DMS153 treated with DMSO at 0.1 percent for 48 hours (cell line): ENCODE measurements at regions not wholly inside any gene's neighbourhood (a gene's known extent, or its start where the extent isn't known, plus 50 kb on each side); places are given as distances from the start of the nearest gene placed in this dataset.
"Not testable (repeated sequence)": the region's sequence is repeated elsewhere in the genome, so short reads cannot be mapped to it uniquely, and the experiment has no call there.

Experiments used
- DNase-seq: peaks from one replicate; lab custom pipeline; 2025; ENCODE audit not compliant: unreplicated experiment; lab: John Stamatoyannopoulos, UW

GRCh38 chrX:155819966-155820491, 61.1 kb upstream of the VAMP7 start:
- DNase-seq, result peak; percentile 85

GRCh38 chrX:155819525-155819924, 61.6 kb upstream of the VAMP7 start:
- DNase-seq, result no peak

DNA sequence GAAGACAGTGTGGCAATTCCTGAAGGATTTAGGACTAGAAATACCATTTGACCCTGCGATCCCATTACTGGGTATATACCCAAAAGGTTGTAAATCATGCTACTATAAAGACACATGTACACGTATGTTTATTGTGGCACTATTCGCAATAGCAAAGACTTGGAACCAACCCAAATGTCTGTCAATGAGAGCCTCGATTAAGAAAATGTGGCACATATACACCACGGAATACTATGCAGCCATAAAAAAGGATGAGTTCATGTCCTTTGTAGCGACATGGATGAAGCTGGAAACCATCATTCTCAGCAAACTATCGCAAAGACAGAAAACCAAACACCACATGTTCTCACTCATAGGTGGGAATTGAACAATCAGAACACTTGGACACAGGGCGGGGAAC, 66.8 kb upstream of the VAMP7 start:
- not testable (repeated sequence) for DNase-seq

DNA sequence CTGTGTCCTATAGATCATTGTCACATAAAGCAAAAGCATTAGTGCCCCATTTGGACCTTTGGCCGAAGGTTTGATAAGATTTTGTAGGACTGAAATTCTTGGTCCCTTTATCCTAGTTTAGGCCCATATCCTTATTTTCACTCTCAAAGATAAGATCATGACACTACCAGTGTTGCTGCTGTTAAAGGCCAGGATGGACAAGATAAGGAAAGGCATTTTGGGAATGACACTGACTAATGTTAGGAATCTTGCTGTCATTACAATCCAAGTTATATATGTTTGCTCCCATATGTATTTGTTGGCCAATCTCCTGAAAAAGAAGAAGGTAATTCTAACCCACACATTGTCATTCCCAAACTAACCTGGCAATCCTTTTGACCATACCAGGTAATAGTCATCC, 101.3 kb upstream of the VAMP7 start:
- no peak for DNase-seq

- no peak for DNase-seq
Observed at GRCh38 chrX:155778844-155779553, 102.1 kb upstream of the VAMP7 start.

- no peak for DNase-seq
Observed at GRCh38 chrX:155774387-155774786, 106.8 kb upstream of the VAMP7 start.

DNA sequence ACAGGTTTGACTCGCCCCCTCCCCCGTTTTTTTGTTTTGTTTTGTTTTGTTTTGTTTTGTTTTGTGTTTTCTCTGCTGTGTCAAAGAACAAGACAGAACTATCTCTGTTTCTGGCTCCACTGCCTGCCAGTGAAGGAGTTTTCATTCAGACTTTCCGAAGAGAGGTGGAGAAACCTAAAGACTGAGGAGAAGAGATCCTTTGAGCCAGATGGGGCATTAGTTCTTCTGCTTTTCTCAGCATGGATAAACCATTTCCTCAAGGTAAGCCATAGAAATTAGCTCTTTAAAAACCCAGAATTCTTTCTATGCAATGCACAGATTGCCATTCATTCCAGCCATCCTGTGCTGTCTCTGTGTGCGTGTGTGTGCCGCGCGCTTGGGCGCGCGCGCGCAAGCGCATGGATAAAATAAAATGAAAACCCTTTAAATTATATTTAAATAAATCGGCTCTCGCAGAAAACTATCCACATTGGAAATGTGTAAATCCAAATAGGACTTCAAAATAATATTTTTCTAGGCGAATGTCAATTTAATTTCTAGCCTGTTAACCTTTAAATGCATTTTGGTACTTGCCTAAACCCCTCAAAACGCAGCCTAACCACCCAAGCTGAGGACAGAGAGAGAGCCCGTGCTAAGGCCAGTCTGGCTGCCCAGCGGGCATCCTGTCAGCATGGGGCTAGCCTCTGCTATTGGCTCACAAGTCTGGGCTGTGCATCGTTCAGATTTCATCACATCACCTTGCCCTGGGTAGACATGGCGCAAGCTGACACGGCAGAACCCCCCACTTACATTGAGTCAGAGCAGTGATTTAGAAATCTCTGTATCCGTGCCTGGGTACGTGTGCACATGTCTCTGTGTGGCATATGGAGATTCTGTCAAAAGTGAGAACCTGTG, 113.0 kb upstream of the VAMP7 start:
- no peak for DNase-seq

- DNase-seq, result peak; percentile 22
Observed at GRCh38 chrX:155767051-155767875, 113.9 kb upstream of the VAMP7 start.

DNA sequence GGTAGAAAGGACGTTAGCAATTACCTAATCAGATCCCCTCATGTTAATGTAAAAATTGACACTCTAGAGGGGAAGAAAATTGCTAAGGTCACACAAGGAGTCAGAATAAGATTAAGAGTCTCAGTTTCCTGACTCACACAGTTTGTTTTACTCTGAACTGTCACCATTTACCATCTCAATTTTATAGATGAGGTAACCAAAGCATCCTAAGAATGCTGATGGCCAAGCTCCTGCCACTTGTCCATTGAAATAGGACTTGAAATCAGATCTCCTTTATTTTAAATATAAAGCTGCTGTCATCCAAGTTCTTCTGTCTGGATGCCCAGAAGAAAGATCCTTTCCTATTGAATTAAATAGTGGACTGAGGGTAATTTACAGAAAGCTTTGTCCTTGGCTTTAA, 114.8 kb upstream of the VAMP7 start:
- DNase-seq, result no peak

DNA sequence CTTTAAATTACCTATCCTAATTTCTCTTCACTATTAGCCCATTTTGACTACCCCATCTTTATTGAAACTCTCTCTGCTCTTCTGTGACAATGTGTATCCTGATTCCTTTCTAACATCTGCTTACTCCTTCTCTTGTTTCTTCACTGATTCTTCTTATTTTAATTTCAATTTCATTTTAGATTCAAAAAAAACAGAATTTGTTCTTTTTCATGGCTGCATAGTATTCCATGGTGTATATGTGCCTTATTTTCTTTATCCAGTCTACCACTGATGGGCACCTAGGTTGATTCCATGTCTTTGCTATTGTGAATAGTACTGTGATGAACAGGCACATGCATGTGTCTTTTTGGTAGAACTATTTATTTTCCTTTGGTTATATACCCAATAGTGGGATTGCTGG, 120.0 kb upstream of the VAMP7 start:
- DNase-seq, result no peak

GRCh38 chrX:155757046-155757759, 123.9 kb upstream of the VAMP7 start:
- DNase-seq, result no peak

DNA sequence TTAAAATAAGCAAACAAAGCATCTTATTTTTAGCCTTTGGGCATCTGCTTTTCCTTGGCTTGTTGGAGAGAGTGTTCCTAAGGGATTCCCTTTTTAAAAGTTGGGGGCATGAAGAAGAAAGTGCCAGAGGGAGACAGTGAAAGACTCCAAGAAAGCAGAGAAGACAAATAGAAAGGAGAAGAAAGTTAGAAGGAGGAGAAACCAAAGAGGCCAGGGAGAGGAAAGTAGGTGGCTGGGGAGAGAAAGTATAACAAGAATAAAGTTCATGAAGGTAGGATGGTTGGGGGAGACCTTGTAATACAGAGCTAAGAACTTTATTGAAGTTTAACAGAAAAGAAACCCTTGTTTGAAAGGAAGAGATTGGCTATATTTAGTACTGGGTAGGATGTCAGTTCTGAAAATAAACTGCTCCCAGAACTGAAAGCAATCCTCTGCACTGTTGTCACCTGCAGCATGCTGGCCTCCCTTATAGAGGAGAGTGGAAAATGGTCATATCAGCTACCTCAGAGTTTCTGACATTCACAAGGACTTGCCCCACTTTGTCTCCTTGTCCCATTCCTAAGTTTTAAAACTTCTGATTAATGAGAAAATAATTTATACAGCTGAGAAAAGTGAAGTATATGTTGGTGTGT, 125.3 kb upstream of the VAMP7 start:
- no peak for DNase-seq

DNA sequence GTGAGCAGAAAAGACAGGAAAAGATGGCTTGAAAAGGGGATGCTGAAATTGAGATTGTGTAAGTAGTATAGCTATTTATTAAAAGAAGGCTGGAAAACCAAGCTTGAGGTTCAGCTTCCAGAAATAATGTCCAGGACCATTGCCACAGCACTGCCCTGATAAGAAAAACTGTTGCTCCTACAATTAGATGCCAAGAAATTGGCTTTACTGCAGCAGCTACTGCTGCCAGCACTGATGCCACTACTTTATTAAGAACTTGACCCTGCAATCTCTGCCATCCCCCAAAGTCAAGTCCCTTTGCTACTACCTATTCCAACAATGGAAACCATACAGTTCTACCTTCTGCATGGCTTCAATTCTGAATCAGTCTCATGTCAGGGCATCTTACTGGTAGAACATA, 130.0 kb upstream of the VAMP7 start:
- DNase-seq, result no peak

DNA sequence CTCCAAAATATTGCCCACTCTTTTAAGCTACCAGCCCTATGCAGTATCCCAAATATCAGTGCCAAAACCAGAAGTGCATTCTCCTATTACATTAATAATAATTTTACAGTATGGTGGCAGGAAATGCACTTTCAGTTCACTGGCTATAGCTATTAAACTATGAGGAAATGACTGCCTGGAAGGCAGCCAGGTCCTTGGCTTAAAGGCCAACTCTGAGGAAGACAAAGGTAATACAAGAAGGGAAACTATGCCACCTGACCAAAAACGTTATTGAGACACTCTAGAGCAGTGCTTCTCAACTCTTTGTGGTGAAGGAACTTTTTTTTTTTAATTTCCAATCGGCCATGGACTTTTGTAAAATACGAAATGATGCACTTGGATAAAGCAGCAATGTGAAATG, 133.6 kb upstream of the VAMP7 start:
- DNase-seq, result peak; percentile 70

DNA sequence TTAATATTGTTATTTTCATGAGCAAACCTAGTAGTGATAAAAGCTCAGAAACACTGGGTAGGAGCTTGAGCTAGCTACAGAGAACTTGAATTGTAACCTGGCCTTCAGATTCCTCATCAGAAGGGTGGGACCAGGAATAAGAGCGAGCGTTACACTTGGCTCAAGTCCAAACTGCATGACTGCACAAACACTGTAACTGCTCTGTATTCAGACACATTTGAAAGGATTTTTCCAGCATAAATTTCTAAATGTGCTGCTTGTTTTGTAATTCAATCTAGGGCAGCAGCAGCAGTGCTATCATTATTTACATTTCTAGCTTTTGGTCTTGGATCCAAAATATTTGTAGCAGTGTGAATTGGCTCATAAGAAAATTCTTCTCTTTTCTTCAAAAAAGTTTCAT, 133.0 kb upstream of the TMLHE start:
- DNase-seq, result peak; percentile 90

GRCh38 chrX:155744534-155744933, 131.8 kb upstream of the TMLHE start:
- no peak for DNase-seq

DNA sequence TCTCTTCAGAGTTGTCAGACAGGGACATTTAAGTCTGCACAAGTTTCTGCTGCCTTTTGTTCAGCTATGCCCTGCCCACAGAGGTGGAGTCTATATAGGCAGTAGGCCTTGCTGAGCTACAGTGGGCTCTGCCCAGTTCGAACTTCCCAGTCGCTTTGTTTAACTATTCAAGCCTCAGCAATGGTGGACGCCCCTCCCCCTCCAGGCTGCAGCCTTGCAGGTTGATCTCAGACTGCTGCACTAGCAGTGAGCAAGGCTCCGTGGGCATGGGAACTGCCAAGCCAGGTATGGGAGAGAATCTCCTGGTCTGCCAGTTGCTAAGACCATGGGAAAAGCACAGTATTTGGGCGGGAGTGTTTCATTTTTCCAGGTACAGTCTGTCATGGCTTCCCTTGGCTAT, 115.6 kb upstream of the TMLHE start:
- not testable (repeated sequence) for DNase-seq

DNA sequence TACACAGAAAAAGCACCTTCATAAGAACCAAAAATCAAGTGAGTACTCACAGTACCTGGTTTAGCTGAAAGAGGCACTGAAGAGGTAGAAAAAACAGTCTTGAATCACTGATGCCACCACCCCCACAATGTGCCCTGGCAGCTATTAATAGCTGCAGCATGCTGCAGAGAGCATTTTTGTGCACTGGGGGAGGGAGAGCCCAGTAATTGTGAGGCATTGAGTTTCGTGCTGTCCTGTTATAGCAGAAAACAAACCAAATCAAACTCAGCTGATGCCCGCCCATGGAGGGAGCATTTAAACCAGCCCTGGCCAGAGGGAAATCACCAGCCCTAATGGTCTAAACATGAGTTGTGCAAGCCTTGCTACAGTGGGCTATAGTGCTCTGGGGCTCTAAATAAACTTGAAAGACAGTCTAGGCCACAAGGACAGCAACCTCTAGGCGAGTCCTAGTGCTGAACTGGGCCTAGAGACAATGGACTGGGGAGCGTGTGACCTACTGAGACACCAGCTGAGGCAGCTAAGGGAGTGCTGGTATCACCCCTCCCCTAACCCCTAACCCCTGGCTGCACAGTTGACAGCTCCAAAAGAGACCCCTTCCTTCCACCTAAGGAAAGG, 106.3 kb upstream of the TMLHE start:
- DNase-seq, result no peak

DNA sequence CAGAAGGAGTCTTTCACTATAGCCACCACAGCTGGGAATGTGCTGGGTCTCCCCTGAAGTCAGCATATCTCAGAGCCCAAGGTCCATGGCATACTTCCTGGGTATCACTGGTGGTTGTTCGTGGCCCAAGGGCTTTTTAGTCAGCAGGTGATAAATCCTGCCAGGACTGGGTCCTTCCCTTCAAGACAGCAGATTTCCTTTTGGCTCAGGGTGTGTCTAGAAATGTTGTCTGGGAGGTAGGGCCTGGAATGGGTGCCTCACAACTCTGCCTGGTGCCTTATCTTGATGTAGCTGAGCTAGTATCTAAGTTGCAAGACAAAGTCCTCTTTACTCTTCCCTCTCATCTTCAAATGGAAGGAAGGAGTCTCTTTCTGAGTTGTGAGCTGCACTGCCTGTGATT, 102.4 kb upstream of the TMLHE start:
- DNase-seq, result no peak

DNA sequence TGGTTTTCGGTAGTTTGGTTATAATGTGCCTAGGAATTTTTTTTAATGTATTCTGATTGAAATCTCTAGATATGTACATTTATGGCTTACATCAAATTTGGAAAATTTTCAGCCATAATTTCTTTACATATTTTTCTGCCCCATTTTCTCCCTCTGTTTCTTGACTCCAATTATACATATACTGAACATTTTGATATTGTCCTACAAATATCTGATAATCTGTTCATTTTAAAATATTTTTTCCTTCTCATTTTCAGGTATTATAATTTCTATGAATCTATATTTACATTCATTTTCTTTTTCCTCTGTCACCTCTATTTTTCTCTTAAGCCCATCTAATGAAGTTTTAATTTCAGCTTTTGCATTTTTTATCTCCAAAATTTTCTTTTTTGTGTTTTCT, 82.7 kb upstream of the TMLHE start:
- no peak for DNase-seq
